ENCODE measurements at regions not wholly inside any gene's neighbourhood (a gene's known extent, or its start where the extent isn't known, plus 50 kb on each side); places are given as distances from the start of the nearest gene placed in this dataset.

DNA sequence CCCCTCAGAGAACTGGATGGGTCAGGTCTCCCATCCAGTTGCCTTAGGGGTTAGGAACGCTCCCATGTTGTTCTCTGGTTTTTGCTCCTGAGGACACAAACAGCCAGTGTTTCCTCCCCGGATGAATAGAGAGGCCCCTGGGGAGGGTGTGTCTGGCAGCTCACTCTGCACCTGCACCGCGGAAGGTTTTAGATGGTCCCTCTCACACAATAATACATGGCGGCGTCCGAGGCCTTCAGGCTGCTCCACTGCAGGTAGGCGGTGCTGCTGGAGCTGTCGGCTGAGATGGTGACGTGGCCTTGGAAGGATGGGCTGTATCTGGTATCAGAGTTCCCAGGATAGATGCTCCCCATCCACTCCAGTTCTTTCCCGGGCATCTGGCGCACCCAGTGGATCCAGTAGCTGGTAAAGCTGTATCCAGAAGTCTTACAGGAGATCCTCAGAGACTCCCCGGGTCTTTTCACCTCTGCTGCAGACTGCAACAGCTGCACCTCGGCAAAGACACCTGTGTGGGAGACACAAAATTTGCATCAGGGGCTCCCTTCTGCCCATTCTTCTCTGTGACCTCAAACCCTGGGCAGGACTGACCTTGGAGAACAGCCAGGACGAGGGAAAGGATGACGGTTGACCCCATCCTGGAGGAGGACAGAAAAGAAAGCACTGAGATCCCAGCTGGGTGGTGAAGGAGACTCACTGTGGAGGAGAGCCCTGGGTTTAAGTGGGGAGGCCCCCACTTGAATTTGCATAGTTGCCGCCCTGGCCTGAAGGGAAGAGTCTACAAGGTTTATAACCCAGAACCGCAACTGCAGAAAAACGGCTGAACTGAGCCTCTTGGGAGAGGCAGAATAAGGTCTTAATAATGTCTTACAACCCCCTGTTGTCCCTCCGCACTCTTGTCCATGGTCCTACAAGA lies 1324.8 kb downstream of the TMEM121 start:
- no peak for DNase-seq

DNA sequence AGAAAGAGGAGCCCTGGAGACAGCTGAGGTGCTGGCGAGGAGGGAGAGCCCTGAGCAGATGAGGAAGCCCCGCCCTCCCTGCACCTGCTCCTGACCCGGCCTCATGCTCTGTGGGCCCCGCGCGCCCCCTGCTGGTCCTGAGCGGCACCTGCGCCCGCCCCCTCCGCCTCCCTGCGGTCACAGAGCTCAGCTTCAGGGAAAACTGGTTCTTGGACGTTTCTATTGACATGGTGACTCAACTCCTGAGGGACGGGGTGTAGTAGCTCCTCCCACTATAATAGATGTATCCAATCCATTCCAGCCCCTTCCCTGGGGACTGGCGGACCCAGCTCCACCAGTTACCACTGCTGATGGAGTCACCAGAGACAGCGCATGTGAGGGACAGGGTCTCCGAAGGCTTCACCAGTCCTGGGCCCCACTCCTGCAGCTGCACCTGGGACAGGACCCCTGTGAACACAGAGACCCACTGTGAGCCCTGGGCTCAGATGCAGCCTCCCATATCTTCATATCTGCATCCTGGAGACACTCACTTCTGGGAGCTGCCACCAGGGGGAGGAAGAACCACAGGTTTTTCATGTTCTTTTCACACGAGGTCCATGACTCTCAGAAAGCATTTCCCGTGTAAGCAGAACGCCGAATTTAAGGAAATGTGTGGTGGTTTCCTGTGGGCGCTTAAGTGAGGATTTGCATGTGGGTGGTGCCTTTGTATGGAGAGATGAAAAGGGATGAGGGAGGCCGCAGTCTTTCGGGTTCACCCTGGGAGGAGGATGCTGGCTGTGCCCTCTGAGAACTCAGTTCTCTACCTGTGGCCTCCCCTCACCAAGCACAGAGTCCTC lies 1346.4 kb downstream of the TMEM121 start:
- DNase-seq: peak; percentile 70

DNA sequence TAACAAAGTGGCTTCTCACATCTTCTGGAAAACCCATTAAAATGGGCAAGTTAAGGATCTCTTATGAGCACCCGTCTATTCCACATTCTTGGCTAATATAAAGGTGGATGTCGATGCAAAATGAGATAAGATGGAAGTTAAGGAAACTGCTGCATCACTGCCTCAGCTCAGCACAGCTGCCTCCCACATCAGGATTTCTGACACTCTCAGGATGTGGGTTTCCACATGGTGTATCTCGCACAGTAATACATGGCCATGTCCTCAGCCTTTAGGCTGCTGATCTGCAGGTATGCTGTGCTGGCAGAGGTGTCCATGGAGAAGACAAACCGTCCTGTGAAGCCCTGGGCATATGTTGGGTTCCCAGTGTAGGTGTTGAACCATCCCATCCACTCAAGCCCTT lies 1348.0 kb downstream of the TMEM121 start:
- no peak for DNase-seq

DNA sequence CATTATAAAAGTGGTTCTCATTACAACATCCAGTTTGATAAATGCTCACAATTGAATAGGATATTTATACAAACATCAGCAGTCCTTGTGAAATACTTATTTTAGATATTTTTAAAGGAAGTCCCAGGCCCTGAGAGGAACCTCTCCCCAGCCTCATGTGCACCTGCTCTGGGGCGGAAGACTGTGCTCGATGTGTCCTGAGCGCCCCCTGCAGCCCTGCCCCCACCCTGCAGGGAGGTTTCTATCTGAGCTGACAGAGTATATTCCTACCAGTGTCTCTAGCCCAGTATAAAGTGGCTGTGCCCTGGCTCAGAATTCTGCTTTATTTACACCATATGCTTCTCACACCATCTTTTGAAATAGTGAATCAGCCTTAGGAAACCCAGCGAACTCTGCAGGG lies 1349.1 kb downstream of the TMEM121 start:
- DNase-seq: no peak

GRCh38 chr14:106876711-106877110 lies 1350.3 kb downstream of the TMEM121 start:
- DNase-seq: no peak

- DNase-seq: no peak
Measured at GRCh38 chr14:106877517-106877916, 1351.1 kb downstream of the TMEM121 start.

- peak; percentile 21 for DNase-seq
Measured at GRCh38 chr14:106879241-106879640, 1352.9 kb downstream of the TMEM121 start.

DNA sequence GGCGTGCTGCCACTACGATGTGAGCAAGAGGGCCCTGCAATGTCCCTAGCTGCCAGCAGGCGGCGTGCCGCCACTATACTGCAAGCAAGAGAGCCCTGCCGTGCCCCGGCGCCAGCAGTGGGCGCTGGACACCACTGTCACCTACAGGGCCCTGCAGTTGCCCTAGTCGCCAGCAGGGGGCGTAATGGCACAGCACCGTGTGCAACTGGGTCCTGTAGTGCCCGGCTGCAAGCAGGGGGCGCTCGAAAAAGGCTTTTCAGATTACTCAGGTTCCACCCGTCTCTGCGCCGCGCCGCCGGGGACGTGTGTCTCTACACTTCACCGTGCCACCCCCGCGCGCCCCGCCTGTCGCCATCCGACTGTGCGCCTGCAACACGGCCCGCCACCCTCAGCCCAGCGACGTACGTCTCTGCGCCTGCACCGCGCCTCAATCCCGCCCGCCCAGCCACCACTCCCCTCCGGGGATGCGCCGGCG lies 1356.9 kb downstream of the TMEM121 start:
- DNase-seq: no peak

Data from CD4-positive, alpha-beta T cell treated with Interleukin-4 for 4 hours (primary cell).